HG03342 (cell line): ENCODE measurements at regions not wholly inside any gene's neighbourhood (a gene's known extent, or its start where the extent isn't known, plus 50 kb on each side); places are given as distances from the start of the nearest gene placed in this dataset.

ENCODE experiments used
- ATAC-seq: cut with Tn5 transposase; IDR thresholded peaks from one replicate; pipeline ENCODE4 v1.9.1; 2021; ENCODE audit warnings: mild to moderate bottlenecking, moderate library complexity; ENCODE audit not compliant: unreplicated experiment

DNA sequence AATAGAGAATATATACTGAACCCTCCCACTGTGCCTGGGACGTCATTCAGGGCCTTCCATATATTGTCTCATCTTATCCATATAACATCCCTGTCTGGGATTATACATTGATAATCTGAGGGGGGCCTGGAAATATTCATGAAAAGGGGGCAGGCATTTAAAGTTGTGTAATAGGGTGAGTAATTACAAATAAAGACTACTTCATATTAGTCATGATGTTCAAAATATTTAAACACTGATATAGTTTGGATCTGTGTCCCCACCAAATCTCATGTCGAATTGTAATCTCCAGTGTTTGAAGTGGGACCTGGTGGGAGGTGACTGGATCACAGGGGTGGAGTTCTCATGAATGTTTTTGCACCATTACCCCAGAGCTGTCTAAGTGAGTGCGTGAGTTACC lies 97.8 kb downstream of the AQP9 start:
- no peak for ATAC-seq

DNA sequence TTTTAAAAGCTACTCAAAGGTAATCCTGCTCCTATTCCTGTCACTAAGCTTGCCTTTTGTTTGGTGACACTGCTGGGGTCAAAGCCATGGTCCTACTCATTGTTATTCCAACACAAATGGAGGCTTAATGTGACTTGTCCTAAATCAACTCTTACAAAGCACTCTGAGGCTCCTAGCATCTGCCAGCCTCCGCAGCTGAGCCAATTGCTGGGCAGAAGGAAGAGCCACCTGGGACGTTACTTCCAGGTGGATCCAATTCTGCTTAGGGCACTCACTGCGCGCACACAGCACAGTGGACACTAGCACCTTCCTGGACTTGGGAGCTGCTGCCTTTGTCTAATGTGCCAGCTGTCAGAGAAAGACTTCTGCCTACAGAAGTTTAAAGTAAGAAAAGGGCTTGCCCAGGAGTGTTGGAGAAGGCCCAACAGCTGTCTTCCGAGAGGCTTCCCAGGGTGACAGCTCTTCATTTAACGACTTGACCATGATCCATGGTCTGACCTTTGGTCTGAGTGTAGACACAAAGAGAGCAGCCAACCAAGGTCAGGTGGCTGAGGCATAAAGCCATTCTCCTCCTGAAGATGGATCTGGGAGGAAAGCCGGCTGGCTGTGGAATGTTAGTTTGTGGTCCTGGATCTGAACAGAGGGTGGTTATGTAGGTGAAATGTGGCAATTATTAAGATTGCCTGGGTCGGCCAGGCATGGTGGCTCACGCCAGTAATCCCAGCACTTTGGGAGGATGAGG lies 102.2 kb downstream of the AQP9 start:
- ATAC-seq, result no peak

DNA sequence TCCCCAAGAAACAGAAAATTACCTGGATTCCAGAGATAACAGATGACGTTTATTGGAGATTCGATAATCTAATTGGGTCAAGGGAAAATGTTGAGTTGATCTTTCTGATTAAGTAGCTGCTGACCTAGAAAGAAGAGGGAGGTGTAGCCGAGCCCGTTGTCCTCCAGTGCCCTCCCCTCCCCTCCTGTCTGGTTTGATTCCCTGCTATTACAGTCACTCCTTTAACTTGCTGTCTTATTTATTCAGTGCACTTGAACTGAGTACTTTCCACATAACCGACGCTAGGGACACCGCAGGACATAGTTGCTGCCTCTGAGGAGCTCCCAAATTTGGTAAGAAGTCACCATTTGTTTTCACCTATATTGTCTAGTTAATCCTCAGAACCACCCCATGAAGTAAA lies 103.7 kb downstream of the AQP9 start:
- ATAC-seq, result no peak

DNA sequence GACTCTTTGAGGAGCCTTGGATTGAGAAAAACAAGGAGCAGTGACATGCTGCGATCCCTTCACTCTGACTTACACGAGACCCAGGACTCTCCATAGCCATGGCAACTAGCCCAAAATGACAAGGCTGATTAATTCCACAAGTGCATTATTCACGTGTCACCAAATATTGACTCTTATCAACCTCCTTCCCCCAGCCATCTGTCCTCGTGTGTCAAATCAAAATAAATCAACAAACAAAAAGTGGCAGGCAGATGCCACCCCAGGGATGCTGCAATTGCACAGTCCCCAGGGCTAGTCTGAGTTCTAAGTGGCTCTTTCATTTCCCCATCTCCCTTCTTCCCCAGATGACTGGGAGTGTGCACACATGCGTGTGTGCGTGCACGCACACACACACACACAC lies 104.9 kb downstream of the AQP9 start:
- no peak for ATAC-seq

DNA sequence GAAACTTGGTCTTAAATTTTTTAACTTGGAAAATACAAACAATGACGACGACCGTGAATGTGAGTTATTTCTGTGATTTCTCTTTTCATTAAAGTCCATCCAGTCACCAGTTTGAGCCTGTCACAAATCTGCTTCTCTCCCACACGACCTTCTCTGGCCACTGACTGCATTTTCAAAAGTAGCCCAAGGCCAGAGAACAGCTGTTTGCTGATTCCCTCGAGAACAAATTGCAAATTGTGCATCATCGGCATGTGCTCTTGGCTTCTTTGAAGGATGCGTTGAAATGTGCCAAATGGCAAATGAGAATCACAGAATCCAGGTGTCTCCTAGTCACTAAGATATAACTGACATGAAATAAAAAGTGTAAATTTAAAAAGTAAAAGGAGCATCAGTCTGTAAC lies 106.4 kb downstream of the AQP9 start:
- no peak for ATAC-seq

DNA sequence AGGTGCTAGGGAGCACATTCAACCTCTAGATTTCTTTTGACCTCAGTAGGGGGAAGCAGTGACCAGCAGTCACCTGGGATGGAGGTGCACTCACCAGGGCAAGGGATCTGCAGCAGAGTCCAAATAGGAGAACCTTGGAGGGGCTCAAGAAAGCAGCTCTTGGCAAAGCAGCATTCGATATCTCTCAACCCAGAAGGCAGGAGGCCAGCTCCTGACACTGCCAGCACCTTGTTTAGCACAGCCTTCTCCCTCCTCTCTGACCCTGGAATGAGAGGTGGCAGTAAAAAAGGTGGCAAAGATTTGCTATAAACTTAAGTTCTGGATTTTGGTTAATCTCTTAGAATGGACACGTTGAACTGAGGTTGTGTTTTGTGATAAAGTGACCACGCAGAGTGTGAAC lies 107.9 kb downstream of the AQP9 start:
- no peak for ATAC-seq

DNA sequence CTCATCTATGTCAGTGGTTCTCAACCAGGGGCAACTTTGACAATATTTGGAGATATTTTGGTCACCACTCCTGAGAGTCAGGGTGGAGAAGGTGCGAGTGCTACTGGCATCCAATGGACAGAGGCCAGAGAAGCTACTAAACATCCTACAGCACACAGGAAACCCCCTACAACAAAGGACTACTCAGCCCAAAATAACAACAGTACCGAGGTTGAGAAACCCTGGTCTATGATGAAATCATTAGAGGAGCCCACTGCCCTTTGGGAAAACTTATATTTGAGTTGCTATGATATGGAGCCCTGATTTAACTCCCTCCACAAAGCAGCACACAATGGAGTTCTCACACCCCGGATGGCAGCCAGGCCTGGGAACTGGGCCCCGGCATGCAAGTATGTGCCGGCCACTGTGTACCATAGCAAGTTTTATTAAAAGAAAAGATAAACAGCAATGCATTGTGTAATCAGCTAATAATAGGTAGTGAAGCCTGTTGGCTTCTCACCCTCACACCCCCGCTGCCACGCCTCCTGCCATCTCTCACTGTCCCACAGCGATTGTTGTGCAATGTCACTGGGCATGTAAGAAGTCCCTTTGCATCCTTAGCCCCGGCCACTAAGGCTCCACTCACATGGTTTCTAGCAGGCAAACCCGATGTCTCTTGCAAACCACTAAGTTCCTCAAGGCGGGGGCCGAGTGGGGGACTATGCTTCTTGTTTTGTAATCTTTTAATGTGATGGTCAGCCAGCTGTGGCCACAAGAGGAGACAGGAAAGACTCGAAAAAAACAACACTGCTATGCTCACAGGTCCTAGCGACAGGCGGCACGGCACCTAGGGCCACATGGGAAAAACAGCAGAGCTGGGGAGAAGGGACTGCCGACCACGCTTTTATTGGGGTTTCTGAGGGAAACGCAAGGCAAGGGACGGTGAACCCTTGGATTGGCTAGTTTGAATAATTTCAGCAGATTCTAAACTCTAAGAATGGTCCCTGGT lies 110.0 kb downstream of the AQP9 start:
- ATAC-seq, result no peak

DNA sequence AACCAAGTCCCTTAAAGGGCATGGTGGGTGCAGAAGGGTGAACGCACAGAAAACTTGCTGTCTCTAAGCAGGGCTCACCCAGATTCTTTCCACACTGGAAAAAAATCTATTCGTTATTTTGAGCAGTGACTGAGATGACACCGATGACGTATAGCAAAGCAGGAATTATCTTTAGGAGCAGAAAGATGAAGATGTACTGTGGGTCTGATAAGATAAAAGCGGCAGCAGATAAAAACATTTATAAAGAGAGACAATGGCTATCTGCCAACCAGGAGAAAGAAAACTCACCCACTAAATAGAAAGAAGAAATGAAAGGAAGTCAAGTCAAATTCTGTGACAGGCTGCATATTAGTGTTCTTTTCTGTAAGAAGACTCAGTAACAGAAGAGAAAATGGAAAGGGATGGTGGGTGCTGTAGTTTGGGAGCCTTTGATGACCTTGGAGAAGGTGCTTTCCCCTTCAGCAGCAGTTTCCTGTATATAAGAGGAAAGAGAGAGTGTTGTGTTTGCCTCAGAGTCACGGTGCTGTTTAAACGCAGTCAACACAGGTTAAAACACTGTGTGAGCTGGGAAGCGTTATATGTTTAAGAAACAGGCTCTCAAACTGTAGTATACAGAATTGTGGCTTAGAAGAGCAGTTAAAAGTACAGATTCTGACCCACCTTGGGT lies 111.6 kb downstream of the AQP9 start:
- ATAC-seq, result no peak

DNA sequence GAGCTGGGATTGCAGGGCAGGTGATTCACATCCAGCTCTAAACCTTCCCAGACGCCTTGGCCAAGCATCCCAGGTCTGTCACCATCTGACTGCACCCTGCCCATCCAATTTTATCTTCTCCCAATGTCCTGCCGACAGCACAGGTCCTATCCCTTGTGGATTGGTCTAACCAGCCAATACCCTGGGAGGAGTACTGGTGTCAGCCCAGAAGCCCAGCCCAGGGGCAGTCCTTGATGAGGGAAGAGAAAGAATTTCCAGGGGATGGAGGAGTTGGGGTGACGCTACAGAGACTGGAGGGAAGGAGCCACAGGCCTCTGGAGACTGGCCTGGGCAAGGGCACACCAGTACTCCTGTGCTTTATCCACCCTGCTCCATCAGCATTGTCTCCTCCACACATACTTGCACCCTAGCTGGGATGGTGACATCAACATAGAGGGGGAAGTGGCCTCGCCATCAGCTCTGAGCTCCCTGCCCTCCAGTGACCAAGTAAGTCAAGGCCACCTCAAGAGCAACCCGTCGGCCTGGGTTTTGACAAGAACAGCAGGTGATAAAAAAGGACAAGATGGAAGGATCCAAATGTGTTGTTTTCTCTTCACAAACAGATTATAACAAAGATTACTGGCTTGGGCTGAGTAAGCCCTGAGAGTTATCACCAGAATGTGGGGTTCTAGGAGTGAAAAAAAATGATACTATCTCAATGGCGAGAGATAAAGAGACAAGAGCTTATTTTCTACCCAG lies 114.6 kb downstream of the AQP9 start:
- no peak for ATAC-seq

DNA sequence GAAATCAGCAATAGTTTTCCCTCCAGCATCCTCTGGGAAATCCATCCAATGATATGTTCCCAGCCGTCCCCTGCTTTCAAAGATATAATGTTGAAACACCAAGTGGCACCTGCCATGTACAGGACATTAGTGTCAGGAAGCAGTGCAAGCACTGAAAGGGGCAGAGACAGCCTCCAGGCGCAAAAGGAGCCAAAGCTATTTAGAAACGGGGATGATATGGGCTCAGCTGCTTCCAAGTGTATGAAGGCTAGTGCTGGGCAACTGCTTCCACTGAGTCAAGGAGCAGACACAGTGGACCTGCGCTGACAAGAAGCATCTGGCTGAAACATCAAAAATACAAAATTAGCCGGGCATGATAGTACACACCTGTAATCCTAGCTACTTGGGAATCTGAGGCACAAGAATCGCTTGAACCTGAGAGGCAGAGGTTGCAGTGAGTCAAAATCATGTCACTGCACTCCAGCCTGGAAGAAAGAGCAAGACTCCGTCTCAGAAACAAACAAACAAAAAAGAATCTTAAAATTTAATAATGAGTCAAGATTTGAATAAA lies 119.7 kb downstream of the AQP9 start:
- ATAC-seq, result no peak

DNA sequence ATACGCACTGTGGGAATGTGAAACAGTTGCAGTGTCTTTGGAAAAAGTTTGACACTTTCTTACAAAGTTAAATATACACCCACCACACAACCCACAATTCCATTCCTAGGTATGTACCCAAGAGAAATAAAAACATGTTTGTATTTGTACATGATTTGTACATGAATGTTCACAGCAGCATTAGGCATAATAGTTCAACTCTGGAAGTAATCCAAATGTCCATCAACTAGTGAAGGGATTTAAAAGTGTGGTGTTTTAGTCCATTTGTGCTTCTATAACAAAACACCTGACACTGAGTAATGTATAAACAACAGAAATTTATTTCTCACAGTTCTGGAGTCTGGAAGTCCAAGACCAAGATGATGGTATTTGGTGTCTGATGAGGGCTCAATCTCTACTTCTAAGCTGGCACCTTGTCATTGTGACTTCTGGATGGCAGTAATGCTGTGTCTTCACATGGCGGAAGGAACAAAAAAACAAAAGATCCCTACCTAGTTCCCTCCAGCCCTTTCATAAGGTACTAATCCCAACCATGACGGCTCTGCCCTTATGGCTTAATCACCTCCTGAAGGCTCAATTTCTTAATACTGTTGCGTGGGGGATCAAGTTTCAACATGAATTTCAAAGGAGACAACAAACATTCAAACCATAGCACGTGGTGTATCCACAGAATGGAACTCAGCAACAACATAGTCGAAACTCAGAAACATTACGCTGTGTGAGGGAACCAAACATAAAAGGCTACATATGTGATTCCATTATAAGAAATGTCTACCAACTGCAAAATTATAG lies 120.5 kb downstream of the AQP9 start:
- no peak for ATAC-seq

DNA sequence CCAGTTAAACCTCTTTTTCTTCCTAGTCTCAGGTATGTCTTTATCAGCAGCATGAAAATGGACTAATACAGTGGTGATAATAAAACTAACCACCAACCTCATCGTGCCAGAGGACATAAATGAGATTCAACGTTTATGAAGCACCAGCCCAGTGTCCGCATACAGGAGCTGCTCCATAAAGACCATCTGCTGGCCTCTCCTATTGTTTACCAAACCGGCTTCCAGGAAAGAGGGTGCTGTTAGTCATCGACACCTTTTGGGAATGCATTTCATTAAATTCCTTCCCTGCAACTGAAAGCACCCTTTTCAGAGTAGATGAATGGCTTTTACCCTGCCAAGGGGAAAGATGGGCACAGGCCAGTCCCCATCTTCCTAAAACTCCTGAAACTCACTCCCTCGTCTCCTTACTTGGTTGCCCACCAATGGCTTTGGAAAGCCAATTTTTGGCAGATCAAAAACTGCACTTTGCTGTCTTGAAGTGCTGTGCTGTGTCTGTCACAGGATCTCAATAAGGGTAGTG lies 122.1 kb downstream of the AQP9 start:
- no peak for ATAC-seq

DNA sequence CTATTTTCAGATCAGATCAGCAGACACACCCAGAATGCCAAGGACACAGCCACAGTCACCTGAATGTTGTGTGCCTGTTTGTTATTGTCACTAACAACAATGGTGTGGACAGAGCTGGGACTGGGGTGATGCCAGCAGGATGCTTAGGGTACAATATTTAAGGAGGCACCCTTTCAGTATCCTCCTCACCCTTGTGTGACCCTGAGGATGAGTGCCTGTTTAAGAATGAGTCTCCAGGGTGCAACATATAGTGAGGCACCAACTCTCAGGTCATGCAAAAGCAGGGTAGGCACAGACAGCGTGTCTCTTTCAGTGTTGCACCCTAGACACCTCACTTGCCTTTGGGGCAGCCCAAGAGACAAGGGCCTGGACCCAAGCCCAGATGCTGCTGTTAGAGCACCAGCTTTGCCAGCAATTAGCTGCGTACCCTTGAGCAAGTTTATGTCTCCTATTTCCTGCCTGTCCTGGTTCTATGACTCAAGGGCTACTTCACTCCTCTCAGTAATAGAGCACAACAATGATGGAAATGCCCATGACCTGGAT lies 122.6 kb downstream of the AQP9 start:
- no peak for ATAC-seq

DNA sequence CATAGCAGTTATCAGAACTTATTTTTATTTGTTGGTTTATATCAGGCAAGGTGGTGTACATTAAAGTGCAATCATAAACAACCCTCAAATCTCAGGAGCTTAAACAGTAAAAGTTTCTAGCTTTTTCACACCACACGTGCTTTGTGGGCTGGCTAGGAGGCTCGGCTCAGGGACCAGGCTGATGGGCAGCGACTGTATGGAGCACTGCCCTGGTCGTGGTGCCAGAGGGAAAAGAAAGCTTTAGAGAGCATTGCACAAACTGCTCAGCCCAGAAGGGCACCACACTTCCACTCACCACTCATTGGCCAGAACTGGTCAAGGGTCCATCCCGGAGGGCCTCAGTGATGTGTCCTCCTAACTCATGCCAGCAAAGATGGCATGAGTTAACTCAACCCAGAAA lies 123.2 kb downstream of the AQP9 start:
- ATAC-seq, result no peak

DNA sequence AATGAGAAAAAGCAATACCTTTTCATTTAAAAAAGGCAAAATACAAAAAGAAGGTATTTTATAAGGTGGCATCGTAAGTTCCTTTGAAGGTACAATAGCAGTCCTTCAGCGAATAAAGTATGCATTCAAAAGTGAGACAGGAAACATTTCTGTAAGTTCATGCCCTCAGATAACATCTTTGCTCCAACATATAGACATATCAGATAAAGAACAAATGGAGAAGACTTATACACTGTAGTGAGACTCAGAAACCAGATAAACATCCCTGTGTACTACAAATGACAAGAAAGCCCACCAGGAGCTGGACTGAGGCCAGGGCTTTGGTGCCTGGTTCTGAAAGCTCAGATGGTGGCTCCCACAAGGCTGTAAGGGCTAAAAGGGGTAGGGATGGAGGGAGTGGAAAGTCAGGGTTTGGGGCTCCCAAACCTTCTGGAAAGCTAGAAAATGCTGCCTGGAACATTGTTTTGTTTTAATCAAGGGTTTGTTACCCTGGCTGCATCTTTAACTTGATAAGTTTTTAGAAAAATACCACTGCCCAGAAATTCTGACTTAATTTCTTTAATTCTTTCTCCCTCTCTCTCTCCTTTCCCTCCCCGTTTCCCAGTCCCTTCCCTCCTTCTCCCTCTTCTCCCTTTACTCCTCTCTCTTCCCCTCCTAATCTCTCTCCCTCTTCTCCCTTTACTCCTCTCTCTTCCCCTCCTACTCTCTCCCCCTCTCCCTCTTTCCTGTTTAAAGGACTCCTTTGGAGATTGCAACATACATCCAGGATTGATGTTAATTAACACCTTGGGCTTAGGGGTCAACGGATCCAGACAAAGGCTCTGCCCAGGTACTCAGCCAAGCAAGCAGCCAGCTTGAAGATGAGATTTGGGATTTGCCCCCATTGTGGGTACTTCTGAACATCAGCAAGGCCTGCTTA lies 126.1 kb downstream of the AQP9 start:
- no peak for ATAC-seq

DNA sequence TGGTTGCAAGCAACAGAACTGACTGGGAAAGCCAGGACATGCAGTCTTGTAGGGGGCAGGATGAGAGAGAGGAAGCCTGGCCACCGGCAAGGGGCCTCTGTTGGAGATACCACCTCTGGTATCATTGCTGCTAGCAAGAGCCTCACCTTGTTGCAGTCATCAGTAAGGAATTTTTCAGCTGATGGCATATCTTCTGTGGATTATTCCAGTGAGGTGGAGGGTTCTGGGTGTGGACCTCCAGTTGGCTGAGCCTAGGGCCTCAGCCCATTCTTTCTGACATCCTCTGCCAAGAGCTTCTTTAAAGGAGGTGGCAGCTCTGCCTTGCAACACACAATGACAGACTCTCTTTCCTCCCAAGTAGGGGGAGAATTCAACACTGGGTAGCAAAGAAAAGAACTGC lies 128.9 kb downstream of the AQP9 start:
- ATAC-seq, result no peak

DNA sequence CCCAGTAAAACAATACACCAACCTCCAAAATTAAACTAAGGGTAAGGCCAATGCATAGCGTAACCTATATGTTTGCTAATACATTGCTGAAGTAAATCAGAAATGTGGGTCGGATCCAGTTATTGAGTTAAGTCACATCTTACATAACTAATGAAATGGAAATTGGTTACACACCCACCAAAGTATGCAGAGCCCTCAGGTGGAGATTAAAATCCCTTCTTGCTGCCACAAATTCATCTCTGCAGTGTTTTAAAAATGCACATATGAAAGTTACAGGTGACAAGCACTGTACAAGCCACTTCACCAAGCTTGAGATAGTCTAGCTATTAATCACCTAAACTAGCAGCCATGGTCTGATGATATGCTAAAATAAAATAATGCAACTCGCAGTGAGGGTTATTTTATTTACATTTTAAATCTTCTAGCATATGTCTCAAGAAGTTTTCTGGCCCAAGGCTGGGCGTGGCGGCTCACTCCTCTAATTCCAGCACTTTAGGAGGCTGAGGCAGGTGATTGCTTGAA lies 130.6 kb downstream of the AQP9 start:
- ATAC-seq, result no peak
